Suprapubic skin (tissue), 4 donors: ENCODE measurements at regions not wholly inside any gene's neighbourhood (a gene's known extent, or its start where the extent isn't known, plus 50 kb on each side); places are given as distances from the start of the nearest gene placed in this dataset.

Experiments used
- DNase-seq, 2 donors: peaks; one replicate each; pipeline ENCODE4 v3.0.0-alpha.2; 2019; ENCODE audit warnings: low spot score in 2 of 2
- H3K27ac ChIP-seq: fragments of 200-600 bp; sonication (generic); one replicate; pipeline ENCODE4 v1.5.1; 2019
- H3K27me3 ChIP-seq: fragments of 200-600 bp; sonication (generic); one replicate; pipeline ENCODE4 v1.5.1; 2019
- H3K36me3 ChIP-seq: fragments of 200-600 bp; sonication (generic); one replicate; pipeline ENCODE4 v1.5.1; 2019
- H3K4me1 ChIP-seq: fragments of 200-600 bp; sonication (generic); one replicate; pipeline ENCODE4 v1.5.1; 2019
- H3K4me3 ChIP-seq: fragments of 200-600 bp; sonication (generic); one replicate; pipeline ENCODE4 v1.5.1; 2019; ENCODE audit warnings: mild to moderate bottlenecking
- H3K9me3 ChIP-seq: fragments of 200-600 bp; sonication (generic); one replicate; pipeline ENCODE4 v1.5.1; 2019
- CTCF ChIP-seq, 2 donors: fragments of 200-600 bp in 1 of 2; fragments of 450-650 bp in 1 of 2; sonication (generic) in 1 of 2; IDR thresholded peaks; one replicate each; pipeline ENCODE4 v1.5.1; 2016 to 2019; ENCODE audit warnings: antibody characterized with exemption in 2 of 2, mild to moderate bottlenecking in 1 of 2, moderate library complexity in 1 of 2
- EP300 ChIP-seq: sonication (generic); formaldehyde crosslinking; IDR thresholded peaks from one replicate; pipeline ENCODE4 v1.6.1; 2017; ENCODE audit warnings: antibody characterized with exemption
- POLR2A ChIP-seq, 2 donors: fragments of 450-650 bp; IDR thresholded peaks; one replicate each; pipeline ENCODE4 v1.6.1; 2017; ENCODE audit warnings: antibody characterized with exemption in 2 of 2, mild to moderate bottlenecking in 2 of 2, moderate library complexity in 2 of 2
- POLR2AphosphoS5 ChIP-seq, 3 donors: sonication (generic); formaldehyde crosslinking; IDR thresholded peaks; one replicate each; pipeline ENCODE4 v1.6.1; 2017; ENCODE audit warnings: antibody characterized with exemption in 3 of 3
- WGBS: methylation state at CpG from one replicate; pipeline ENCODE4 v1.1.5; 2018; 5-methylcytosine and 5-hydroxymethylcytosine counted together

DNA sequence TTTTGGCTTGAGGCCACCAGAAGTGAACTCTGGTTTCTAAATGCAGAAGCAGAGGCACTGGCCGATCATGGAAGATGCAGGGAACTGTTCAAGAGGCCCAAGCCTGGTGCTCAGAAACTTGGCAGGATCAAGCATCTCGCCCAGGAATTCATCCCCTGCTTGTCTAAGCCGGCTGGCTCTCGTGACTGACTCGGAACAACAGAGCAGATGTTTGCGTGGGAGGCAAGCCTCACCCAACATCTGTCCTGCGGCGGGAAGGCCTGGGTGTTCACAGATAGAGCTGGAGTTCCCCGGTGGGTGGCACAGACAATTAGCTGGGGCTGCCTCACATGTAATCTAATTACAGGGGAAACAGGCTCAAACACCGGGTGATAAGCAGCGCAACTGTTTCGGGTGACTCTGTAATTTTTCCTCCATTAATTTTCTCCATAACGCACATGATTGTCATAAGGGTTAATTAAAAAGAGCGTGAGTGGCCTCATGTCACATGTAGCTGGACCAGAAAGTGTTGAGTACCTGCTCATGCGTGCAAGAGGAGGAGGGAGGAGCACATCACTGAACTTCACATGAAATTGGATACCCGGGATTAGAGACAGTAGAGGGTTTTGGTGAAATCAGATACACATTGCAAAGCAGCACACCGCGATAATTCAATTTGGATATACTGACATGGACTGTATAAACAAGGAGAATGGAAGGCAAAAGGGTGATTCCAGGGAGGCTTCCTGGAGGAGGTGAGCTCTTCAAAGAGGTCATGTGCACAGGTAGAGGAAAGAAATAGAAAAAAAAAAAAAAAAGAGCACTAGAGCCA is 180.0 kb downstream of the ETS2 start:
- TF ChIP-seq POLR2AphosphoS5 (IDR thresholded peaks at IDR 0.05) (peak; percentile 53 to 89 (median 76)), EP300 (no peak)

GRCh38 chr21:38984982-38985567 is 179.3 kb downstream of the ETS2 start:
- Histone ChIP-seq H3K36me3 (no peaks in the 10 kb centered on the region), H3K27ac (peak overlapping the region; percentile 82), H3K27me3 (no peaks in the 10 kb centered on the region), H3K4me3 (no peak overlapping the region), H3K9me3 (no peaks in the 10 kb centered on the region), H3K4me1 (peaks cover 61% of the 10 kb centered on the region)
- WGBS = 4% methylated on average over 11 of the region's 11 CpGs
- no peak for DNase-seq
- no peak for TF ChIP-seq CTCF (IDR thresholded peaks at IDR 0.05)

More for the DNA sequence above, 180.0 kb downstream of the ETS2 start:
- no peak overlapping the region for H3K4me3 ChIP-seq
- H3K27me3 ChIP-seq = no peaks in the 10 kb centered on the region
- H3K27ac ChIP-seq = peak overlapping the region; percentile 82
- peak; percentile 91 to 93 for DNase-seq
- no peaks in the 10 kb centered on the region for H3K9me3 ChIP-seq
- WGBS = 15% methylated on average over 18 of the region's 18 CpGs
- no peaks in the 10 kb centered on the region for H3K36me3 ChIP-seq
- H3K4me1 ChIP-seq = peaks cover 68% of the 10 kb centered on the region

DNA sequence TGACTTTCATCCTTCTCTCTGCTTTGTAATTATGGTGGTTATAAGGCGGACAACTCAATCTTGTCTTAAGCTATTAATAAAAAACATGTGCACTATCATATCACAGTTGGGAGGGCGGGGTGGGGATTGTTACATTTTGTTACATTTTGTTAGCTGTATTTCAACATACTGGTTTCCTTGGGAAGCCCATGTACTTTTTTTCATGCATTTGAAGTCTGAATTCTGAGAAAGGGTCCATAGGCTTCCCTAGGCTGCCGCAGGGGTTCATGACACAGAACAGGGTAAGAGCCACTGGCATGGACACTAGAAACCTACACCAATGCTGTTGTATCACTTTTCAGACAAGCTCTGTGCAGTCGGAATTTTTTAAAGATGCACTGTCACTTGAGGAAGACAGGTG is 178.8 kb downstream of the ETS2 start:
- Histone ChIP-seq H3K4me3 (no peak overlapping the region), H3K9me3 (no peaks in the 10 kb centered on the region), H3K36me3 (no peaks in the 10 kb centered on the region), H3K4me1 (peaks cover 56% of the 10 kb centered on the region), H3K27ac (peak overlapping the region; percentile 82), H3K27me3 (no peaks in the 10 kb centered on the region)
- WGBS = 37% methylated on average over 4 of the region's 4 CpGs
- TF ChIP-seq CTCF (IDR thresholded peaks at IDR 0.05) (no peak), EP300 (no peak), POLR2A (IDR thresholded peaks at IDR 0.05) (no peak), POLR2AphosphoS5 (IDR thresholded peaks at IDR 0.05) (no peak)
- DNase-seq = no peak

GRCh38 chr21:38983560-38983959 is 177.8 kb downstream of the ETS2 start:
- no peaks in the 10 kb centered on the region for H3K36me3 ChIP-seq
- 76% methylated on average over 10 of the region's 10 CpGs for WGBS
- no peak for DNase-seq
- no peaks in the 10 kb centered on the region for H3K9me3 ChIP-seq
- no peak overlapping the region for H3K27ac ChIP-seq
- TF ChIP-seq POLR2AphosphoS5 (IDR thresholded peaks at IDR 0.05) = no peak
- peaks cover 46% of the 10 kb centered on the region for H3K4me1 ChIP-seq
- H3K27me3 ChIP-seq = no peaks in the 10 kb centered on the region
- no peak overlapping the region for H3K4me3 ChIP-seq

DNA sequence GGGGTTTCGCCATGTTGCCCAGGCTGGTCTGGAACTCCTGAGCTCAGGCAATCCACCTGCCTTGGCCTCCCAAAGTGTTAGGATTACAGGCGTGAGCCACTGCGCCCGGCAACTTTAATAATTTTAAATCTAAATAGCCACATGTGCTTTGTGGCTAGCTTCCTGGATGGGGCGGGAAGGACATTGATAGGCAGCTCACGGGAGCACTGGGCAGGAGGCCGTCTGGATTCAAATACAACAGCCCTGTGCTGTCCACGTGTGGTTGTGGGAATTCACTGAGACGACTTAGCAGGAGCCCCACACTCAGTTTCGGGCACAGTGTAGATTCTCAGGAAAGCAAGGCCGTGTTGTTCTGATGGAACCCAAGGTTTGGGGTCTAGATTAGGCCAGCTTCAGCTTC is 177.1 kb downstream of the ETS2 start:
- 94% methylated on average over 11 of the region's 11 CpGs for WGBS
- Histone ChIP-seq H3K9me3 (no peaks in the 10 kb centered on the region), H3K4me1 (peaks cover 38% of the 10 kb centered on the region), H3K36me3 (no peaks in the 10 kb centered on the region), H3K27me3 (no peaks in the 10 kb centered on the region), H3K27ac (no peak overlapping the region), H3K4me3 (no peak overlapping the region)
- DNase-seq = no peak
- TF ChIP-seq EP300 (no peak), POLR2AphosphoS5 (IDR thresholded peaks at IDR 0.05) (no peak), POLR2A (IDR thresholded peaks at IDR 0.05) (no peak), CTCF (IDR thresholded peaks at IDR 0.05) (no peak)

DNA sequence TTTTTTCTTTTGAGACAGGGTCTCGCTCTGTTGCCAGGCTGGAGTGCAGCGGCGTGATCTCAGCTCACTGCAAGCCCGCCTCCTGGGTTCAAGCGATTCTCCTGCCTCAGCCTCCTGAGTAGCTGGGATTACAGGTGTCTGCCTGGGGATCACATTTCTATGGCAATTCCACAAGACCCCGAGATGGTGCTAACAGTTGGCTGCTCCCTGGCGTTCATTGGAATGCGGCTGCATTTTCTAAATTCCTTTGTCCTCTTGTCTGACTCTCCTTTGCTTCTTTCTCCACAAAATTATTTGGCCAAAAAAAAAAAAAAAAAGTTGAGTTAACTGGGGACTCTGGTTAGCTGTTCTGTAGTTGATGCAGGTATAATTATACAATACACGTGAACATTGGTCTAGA is 176.4 kb downstream of the ETS2 start:
- no peaks in the 10 kb centered on the region for H3K27me3 ChIP-seq
- H3K27ac ChIP-seq = no peak overlapping the region
- peaks cover 32% of the 10 kb centered on the region for H3K4me1 ChIP-seq
- 92% methylated on average over 9 of the region's 9 CpGs for WGBS
- TF ChIP-seq POLR2AphosphoS5 (IDR thresholded peaks at IDR 0.05) (no peak), EP300 (no peak), CTCF (IDR thresholded peaks at IDR 0.05) (no peak), POLR2A (IDR thresholded peaks at IDR 0.05) (no peak)
- H3K36me3 ChIP-seq = no peaks in the 10 kb centered on the region
- no peak overlapping the region for H3K4me3 ChIP-seq
- no peaks in the 10 kb centered on the region for H3K9me3 ChIP-seq
- DNase-seq = no peak
